Skin of body (tissue), 1 donor: ENCODE measurements at regions not wholly inside any gene's neighbourhood (a gene's known extent, or its start where the extent isn't known, plus 50 kb on each side); places are given as distances from the start of the nearest gene placed in this dataset.
"Not testable (repeated sequence)": the region's sequence is repeated elsewhere in the genome, so short reads cannot be mapped to it uniquely, and the experiment has no call there.

ENCODE experiments used
- DNase-seq: peaks from one replicate; lab custom pipeline; 2025; lab: John Stamatoyannopoulos, UW

GRCh38 chr16:13797718-13798117 is 122.2 kb upstream of the ERCC4 start:
- no peak for DNase-seq

GRCh38 chr16:13798211-13798610 is 121.7 kb upstream of the ERCC4 start:
- DNase-seq = no peak

- DNase-seq = no peak
Observed at GRCh38 chr16:13803974-13804373, 116.0 kb upstream of the ERCC4 start.

GRCh38 chr16:13805951-13806350 is 114.0 kb upstream of the ERCC4 start:
- DNase-seq = no peak

GRCh38 chr16:13806671-13807070 is 113.3 kb upstream of the ERCC4 start:
- DNase-seq = no peak

- no peak for DNase-seq
Observed at GRCh38 chr16:13808102-13808501, 111.9 kb upstream of the ERCC4 start.

GRCh38 chr16:13809765-13810164 is 110.2 kb upstream of the ERCC4 start:
- DNase-seq = no peak

- DNase-seq = no peak
Observed at GRCh38 chr16:13811834-13812233, 108.1 kb upstream of the ERCC4 start.

GRCh38 chr16:13816701-13817100 is 103.3 kb upstream of the ERCC4 start:
- DNase-seq = no peak

GRCh38 chr16:13823501-13823900 is 96.5 kb upstream of the ERCC4 start:
- DNase-seq = no peak

- DNase-seq = no peak
Observed at GRCh38 chr16:13829697-13830299, 90.2 kb upstream of the ERCC4 start.

- no peak for DNase-seq
Observed at GRCh38 chr16:13833515-13833914, 86.4 kb upstream of the ERCC4 start.

GRCh38 chr16:13835387-13835786 is 84.6 kb upstream of the ERCC4 start:
- DNase-seq = no peak

GRCh38 chr16:13835935-13836730 is 83.8 kb upstream of the ERCC4 start:
- no peak for DNase-seq

GRCh38 chr16:13838401-13839190 is 81.4 kb upstream of the ERCC4 start:
- no peak for DNase-seq

GRCh38 chr16:13839577-13839976 is 80.4 kb upstream of the ERCC4 start:
- no peak for DNase-seq

- no peak for DNase-seq
Observed at GRCh38 chr16:13845232-13845631, 74.7 kb upstream of the ERCC4 start.

- no peak for DNase-seq
Observed at GRCh38 chr16:13848795-13849194, 71.2 kb upstream of the ERCC4 start.

GRCh38 chr16:13850173-13850572 is 69.8 kb upstream of the ERCC4 start:
- not testable (repeated sequence) for DNase-seq

- DNase-seq = no peak
Observed at GRCh38 chr16:13852827-13853226, 67.1 kb upstream of the ERCC4 start.

GRCh38 chr16:13856398-13856797 is 63.6 kb upstream of the ERCC4 start:
- no peak for DNase-seq

GRCh38 chr16:13856811-13857511 is 63.0 kb upstream of the ERCC4 start:
- DNase-seq = no peak
